ENCODE measurements at regions not wholly inside any gene's neighbourhood (a gene's known extent, or its start where the extent isn't known, plus 50 kb on each side); places are given as distances from the start of the nearest gene placed in this dataset.

DNA sequence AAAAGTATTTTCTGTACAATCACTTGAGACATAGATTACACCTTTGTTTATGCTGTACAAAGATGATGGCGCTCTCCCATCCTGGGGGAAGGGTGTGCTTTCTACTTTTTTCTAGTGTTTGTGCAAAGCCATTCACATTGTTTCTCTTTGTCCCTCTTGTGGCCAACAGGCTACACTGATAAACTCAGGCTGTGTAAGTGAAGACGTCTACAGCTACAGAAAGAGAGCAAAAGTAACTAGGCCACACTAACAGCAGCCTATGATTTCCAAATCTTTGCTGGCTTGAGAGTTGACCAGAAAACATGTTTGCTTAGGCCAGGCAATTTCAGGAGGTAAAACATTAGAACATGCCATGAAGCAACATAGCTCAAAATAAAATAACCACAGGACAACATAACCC, 75.1 kb downstream of the FOXB1 start:
- intact Hi-C loops (cut with micrococcal nuclease): no loop called here

DNA sequence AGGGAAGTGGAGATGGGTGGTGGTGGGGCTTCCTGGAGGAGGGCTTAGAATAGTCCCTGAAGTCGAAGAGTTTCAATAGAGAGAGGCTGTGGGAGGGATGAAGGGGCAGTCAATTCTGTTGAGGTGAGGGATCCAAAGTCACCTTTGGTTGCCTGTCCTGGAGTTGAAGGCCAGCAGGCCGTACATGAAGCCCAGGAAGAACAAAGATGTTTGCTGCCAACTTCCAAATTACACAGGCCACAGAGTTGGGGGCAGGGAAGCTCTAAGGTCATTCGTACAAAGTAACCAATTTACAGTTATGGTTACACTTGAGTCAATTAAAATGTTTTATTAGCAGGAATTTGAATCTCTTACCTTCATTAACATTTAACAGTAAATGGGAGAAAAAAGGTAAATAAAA, 77.9 kb downstream of the FOXB1 start:
- intact Hi-C loops (cut with micrococcal nuclease): no loop called here
- DNase-seq (ENCODE audit: low spot score): no peak
- Mint-ChIP-seq H3K4me3 (ENCODE audit: low read depth) (no peak overlapping the region), H3K36me3 (ENCODE audit: low read depth) (no peaks in the 10 kb centered on the region), H3K27me3 (ENCODE audit: low read depth) (no peaks in the 10 kb centered on the region), H3K9me3 (no peaks in the 10 kb centered on the region), H3K27ac (no peak overlapping the region), H3K4me1 (ENCODE audit: low read depth) (peaks cover 27% of the 10 kb centered on the region)

More for the DNA sequence above, 75.1 kb downstream of the FOXB1 start:
- Mint-ChIP-seq H3K4me3 (ENCODE audit: low read depth) (no peak overlapping the region), H3K4me1 (ENCODE audit: low read depth) (peaks cover 43% of the 10 kb centered on the region), H3K27ac (peak overlapping the region; percentile 53), H3K36me3 (ENCODE audit: low read depth) (no peaks in the 10 kb centered on the region), H3K9me3 (no peaks in the 10 kb centered on the region), H3K27me3 (ENCODE audit: low read depth) (no peaks in the 10 kb centered on the region)
- no peak for DNase-seq (ENCODE audit: low spot score)

DNA sequence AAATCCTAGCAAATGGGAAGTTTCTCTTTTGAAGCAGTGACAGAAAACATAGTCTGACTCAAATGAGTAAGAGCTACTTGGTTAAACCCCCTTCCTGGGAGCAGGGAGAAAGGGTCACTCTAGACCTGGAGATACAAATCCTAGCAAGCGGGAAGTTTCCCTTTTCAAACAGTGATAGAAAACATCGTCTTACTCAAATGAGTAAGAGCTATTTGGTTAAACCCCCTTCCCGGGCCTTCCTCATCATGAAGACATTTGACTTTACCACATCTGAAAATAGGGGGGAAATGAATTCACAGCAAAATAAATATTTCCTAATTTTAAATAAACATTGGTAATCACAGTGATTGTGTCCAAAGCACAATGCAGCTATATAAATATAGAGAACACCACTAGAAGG, 79.2 kb downstream of the FOXB1 start:
- intact Hi-C loops (cut with micrococcal nuclease): no loop called here
- no peak overlapping the region for H3K27ac Mint-ChIP-seq
- DNase-seq (ENCODE audit: low spot score): no peak
- H3K27me3 Mint-ChIP-seq (ENCODE audit: low read depth): no peaks in the 10 kb centered on the region
- no peaks in the 10 kb centered on the region for H3K9me3 Mint-ChIP-seq
- H3K36me3 Mint-ChIP-seq (ENCODE audit: low read depth): no peaks in the 10 kb centered on the region
- peaks cover 17% of the 10 kb centered on the region for H3K4me1 Mint-ChIP-seq (ENCODE audit: low read depth)
- no peak overlapping the region for H3K4me3 Mint-ChIP-seq (ENCODE audit: low read depth)

DNA sequence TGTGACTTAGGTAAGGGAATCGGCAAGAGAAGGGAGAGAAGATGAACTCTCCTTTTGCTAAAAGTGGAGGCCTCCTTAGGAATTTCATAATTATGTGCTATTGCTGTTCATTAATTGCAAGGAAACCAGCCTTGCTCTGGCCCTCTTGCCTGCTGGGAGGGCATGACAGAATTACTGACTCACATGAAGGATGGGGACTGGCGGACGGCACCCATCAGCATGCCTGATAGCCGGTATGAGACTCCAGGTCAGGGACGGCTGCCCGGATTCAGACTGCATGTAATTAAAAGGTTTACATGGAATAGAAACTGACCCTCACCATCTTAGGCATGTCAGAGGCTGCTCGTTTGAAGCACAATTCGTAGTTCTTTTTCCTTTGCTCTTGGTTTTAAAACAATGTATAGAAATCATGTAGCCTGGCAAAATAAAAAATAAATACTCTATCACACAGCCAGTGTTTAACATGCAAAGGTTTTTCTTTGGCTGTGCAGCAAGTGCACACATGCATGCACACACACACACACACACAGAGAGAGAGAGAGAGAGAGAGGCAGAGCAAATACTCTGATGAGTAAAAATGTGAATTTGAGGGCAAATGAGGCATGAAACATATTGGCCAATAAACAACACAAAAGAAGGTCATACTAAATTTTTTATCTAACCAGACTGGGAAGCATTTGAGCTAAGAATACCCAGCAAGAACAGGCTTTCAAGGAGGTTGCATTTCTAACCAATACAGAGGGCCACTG, 82.7 kb downstream of the FOXB1 start:
- Mint-ChIP-seq H3K4me1 (ENCODE audit: low read depth) (peaks cover 13% of the 10 kb centered on the region), H3K36me3 (ENCODE audit: low read depth) (no peaks in the 10 kb centered on the region), H3K27me3 (ENCODE audit: low read depth) (peaks cover 6% of the 10 kb centered on the region), H3K9me3 (no peaks in the 10 kb centered on the region), H3K4me3 (ENCODE audit: low read depth) (no peak overlapping the region), H3K27ac (no peak overlapping the region)
- DNase-seq (ENCODE audit: low spot score): no peak
- intact Hi-C loops (cut with micrococcal nuclease): no loop called here

DNA sequence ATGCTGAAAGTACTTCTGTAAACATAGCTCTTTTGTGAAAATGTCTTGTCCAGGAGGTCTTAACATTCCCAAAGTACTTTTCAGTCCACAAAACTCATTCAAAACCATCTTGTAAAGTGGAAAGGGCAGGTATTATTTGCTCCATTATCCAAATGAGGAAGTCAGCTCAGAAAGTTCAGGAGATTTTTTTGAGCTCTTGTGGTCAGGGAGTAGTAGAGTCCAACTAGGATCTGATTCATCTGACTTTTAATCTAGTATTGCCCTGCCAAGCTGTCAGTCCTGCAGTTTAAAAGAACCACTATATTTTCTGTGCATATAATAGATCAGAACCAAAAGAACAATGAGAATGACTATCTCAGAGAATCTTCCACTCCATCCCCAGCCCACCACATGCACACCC, 83.5 kb downstream of the FOXB1 start:
- H3K27me3 Mint-ChIP-seq (ENCODE audit: low read depth): peaks cover 9% of the 10 kb centered on the region
- H3K4me3 Mint-ChIP-seq (ENCODE audit: low read depth): no peak overlapping the region
- intact Hi-C loops (cut with micrococcal nuclease): no loop called here
- H3K9me3 Mint-ChIP-seq: no peaks in the 10 kb centered on the region
- no peak overlapping the region for H3K27ac Mint-ChIP-seq
- H3K36me3 Mint-ChIP-seq (ENCODE audit: low read depth): no peaks in the 10 kb centered on the region
- DNase-seq (ENCODE audit: low spot score): no peak
- peaks cover 13% of the 10 kb centered on the region for H3K4me1 Mint-ChIP-seq (ENCODE audit: low read depth)

DNA sequence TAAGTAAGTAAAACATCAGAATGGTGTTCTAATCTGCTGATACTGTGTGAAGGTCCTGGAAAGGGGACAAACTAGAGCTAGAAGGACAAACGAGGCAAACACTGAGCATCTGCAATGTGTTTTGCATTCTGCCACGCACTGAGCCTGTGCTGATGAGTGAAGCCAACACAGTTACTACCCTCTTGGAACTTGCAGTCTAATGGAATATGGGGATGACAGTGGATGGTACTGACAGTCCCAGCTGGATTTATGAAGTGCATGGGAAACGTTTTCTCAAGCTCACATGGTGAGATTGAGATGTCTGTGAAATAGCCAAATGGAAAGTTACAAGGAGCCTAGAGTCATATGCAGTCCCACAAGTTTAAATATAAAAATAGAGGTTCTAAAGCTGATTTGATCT, 86.6 kb downstream of the FOXB1 start:
- Mint-ChIP-seq H3K4me3 (ENCODE audit: low read depth) (no peak overlapping the region), H3K4me1 (ENCODE audit: low read depth) (peaks cover 8% of the 10 kb centered on the region), H3K27ac (no peak overlapping the region), H3K36me3 (ENCODE audit: low read depth) (no peaks in the 10 kb centered on the region), H3K27me3 (ENCODE audit: low read depth) (peaks cover 9% of the 10 kb centered on the region), H3K9me3 (no peaks in the 10 kb centered on the region)
- DNase-seq (ENCODE audit: low spot score): no peak
- intact Hi-C loops (cut with micrococcal nuclease): no loop called here

DNA sequence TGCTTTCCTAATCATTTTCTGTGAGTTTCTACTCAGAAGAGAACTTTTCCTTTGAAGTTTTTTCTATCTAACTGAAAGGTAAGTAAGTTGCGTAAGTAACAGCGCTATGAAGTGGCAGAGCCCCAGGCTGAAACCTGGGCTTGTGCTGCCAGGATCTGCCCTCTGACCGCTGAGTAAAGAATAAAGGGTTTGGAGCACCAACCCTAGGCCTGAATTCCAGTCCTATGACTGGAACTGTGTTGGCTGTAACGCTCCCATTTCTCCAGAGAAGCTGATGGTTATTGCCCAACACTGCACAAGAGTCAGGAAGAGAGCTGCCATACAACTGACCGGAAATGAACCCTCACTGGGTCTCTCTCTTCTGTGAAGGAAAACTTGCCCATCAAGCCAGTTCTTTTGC, 87.0 kb downstream of the FOXB1 start:
- no peaks in the 10 kb centered on the region for H3K9me3 Mint-ChIP-seq
- H3K36me3 Mint-ChIP-seq (ENCODE audit: low read depth): no peaks in the 10 kb centered on the region
- H3K4me3 Mint-ChIP-seq (ENCODE audit: low read depth): no peak overlapping the region
- H3K4me1 Mint-ChIP-seq (ENCODE audit: low read depth): peaks cover 5% of the 10 kb centered on the region
- H3K27ac Mint-ChIP-seq: no peak overlapping the region
- H3K27me3 Mint-ChIP-seq (ENCODE audit: low read depth): peaks cover 9% of the 10 kb centered on the region
- intact Hi-C loops (cut with micrococcal nuclease): no loop called here
- no peak for DNase-seq (ENCODE audit: low spot score)

DNA sequence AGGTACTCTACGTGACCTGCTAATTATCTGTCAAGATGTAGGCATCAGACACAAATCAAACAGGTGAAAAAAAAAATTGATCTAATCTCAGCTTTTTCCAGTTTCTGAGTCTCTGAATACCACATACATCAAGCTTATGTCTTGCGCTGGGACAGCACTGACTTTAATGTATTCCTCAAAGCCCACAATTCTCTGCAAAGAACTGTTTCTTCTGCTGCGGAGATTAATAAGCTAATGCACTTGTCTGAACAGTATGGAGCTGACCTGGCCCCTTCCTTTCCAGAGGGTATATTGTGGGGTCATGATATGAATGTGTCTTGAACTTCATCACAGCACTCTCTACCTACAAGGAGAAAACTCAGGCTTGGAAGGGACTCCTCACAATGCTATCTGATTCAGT, 87.8 kb downstream of the FOXB1 start:
- intact Hi-C loops (cut with micrococcal nuclease): no loop called here
- peaks cover 6% of the 10 kb centered on the region for H3K9me3 Mint-ChIP-seq
- H3K27me3 Mint-ChIP-seq (ENCODE audit: low read depth): peaks cover 9% of the 10 kb centered on the region
- no peak overlapping the region for H3K4me3 Mint-ChIP-seq (ENCODE audit: low read depth)
- H3K27ac Mint-ChIP-seq: no peak overlapping the region
- no peak for DNase-seq (ENCODE audit: low spot score)
- H3K4me1 Mint-ChIP-seq (ENCODE audit: low read depth): peaks cover 4% of the 10 kb centered on the region
- no peaks in the 10 kb centered on the region for H3K36me3 Mint-ChIP-seq (ENCODE audit: low read depth)

DNA sequence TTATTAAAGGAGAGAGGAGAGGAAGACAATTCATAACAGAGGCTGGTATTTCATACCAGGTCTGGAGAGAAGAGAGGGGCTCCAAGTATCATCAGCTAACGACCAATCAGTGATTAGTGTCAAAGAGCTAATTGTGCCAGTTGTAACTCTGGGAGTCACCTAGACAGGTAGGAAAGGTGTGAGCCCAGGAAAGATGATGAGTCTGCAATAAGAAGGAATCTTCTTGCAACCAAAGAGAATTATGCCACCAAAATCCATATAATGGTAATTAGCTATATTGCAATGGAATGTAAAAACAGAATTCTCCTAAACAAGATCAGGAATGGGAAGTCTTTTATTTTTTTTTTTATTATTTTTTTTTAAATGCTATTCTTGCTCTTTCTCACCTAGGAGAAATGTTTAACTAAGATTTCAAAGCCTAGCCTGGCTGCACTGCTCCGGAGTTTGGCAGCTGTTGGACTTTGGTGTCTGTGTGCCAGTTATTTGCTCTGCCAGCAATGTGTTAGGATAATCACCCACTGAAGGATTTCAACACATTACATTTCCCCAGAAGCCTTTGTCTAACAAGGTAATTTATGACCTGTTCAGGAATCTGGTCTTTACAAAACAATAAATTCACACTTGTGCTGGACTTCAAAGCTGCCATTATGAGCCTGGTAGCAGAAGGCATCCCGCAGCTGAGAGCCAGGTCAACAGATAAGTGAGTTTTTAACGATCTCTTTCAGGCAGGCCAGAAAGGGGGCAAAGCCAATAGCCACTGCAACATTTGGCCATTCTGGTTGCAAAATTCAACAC, 89.4 kb downstream of the FOXB1 start:
- Mint-ChIP-seq H3K4me3 (ENCODE audit: low read depth) (no peak overlapping the region), H3K9me3 (peaks cover 12% of the 10 kb centered on the region), H3K4me1 (ENCODE audit: low read depth) (peaks cover 3% of the 10 kb centered on the region), H3K27ac (no peak overlapping the region), H3K27me3 (ENCODE audit: low read depth) (peaks cover 9% of the 10 kb centered on the region), H3K36me3 (ENCODE audit: low read depth) (peaks cover 5% of the 10 kb centered on the region)
- no peak for DNase-seq (ENCODE audit: low spot score)
- intact Hi-C loops (cut with micrococcal nuclease): no loop called here

DNA sequence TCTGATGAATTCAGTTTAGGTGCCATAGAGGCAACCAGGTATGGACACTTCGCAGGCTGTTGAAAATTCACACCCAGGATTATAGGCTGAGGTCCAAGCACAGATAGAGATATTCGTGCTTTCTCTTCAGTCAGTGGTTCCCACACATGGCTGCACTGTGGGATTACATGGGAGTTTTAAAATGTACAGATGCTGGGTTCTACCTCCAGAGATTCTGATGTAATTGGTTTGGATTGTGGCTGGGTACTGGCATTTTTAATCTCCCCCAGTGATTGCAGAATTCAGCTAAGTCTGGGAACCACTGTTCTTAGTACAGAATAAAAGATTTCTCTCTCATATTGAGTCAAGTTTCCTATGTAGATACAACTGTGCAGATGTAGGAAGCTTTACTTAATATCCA, 91.6 kb downstream of the FOXB1 start:
- peaks cover 12% of the 10 kb centered on the region for H3K9me3 Mint-ChIP-seq
- intact Hi-C loops (cut with micrococcal nuclease): no loop called here
- H3K27ac Mint-ChIP-seq: no peak overlapping the region

DNA sequence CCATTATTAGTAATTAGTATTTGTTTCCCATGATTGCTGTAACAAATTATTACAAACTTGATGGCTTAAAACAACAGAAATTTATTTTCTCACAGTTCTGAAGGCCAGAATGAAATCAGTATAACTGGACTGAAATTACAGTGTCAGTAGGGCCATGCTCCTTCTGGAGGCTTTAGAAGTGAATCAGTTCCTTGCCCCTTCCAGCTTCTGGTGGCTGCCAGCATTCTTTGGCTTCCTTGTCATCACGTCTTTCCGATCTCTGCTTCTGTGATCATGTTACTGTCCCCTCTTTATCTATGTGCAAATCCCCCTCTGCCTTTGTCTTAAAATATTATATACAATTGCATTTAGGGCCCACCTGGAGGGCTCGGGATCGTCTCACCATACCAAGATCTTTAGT, 92.0 kb downstream of the FOXB1 start:
- Mint-ChIP-seq H3K4me3 (ENCODE audit: low read depth) (no peak overlapping the region), H3K27me3 (ENCODE audit: low read depth) (peaks cover 9% of the 10 kb centered on the region), H3K9me3 (peaks cover 12% of the 10 kb centered on the region), H3K27ac (no peak overlapping the region), H3K4me1 (ENCODE audit: low read depth) (peaks cover 6% of the 10 kb centered on the region), H3K36me3 (ENCODE audit: low read depth) (peaks cover 5% of the 10 kb centered on the region)
- intact Hi-C loops (cut with micrococcal nuclease): no loop called here
- no peak for DNase-seq (ENCODE audit: low spot score)

More for the DNA sequence above, 91.6 kb downstream of the FOXB1 start:
- DNase-seq (ENCODE audit: low spot score): no peak
- peaks cover 6% of the 10 kb centered on the region for H3K4me1 Mint-ChIP-seq (ENCODE audit: low read depth)
- H3K4me3 Mint-ChIP-seq (ENCODE audit: low read depth): no peak overlapping the region
- H3K36me3 Mint-ChIP-seq (ENCODE audit: low read depth): peaks cover 5% of the 10 kb centered on the region
- peaks cover 9% of the 10 kb centered on the region for H3K27me3 Mint-ChIP-seq (ENCODE audit: low read depth)

DNA sequence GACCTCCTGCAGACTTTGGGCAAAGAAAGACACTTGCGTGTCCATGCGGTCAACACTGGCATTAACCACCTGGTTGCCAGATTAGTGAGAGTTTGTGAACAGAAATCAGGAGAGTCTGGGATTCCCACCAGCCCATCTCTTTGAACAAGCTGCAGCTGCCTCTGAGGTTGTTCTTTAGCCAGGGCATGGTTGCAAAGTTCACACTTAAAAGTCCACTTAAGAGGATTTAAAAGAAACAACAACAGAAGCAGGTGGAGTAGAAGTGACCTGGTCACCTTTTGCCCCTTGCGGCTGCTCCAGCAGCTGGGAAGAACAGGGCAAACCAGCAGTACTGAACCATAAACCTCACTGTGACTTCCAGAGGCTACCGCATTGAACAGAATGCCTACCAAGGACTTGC, 97.3 kb downstream of the FOXB1 start:
- peaks cover 5% of the 10 kb centered on the region for H3K36me3 Mint-ChIP-seq (ENCODE audit: low read depth)
- peaks cover 6% of the 10 kb centered on the region for H3K4me1 Mint-ChIP-seq (ENCODE audit: low read depth)
- no peak overlapping the region for H3K4me3 Mint-ChIP-seq (ENCODE audit: low read depth)
- no peak for DNase-seq (ENCODE audit: low spot score)
- peaks cover 14% of the 10 kb centered on the region for H3K9me3 Mint-ChIP-seq
- no peak overlapping the region for H3K27ac Mint-ChIP-seq
- no peaks in the 10 kb centered on the region for H3K27me3 Mint-ChIP-seq (ENCODE audit: low read depth)
- intact Hi-C loops (cut with micrococcal nuclease): no loop called here

DNA sequence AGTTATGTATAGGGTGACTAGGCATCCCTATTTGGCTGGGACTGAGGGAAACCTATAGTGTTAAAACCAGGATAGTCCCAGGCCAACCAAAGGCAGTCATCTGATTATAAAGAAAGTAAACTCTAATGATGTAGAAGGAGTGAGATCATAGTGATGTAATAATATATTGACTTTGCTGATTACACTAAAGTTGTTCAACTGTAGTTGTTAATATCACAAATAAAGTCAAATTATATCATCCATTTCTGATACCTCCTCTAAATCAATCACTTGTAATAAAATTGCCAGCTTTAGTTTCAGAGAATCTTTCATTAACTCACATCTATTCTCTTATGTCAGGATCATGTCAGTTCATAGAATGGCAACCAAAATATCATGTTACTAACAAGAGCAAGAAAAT, 98.6 kb downstream of the FOXB1 start:
- H3K36me3 Mint-ChIP-seq (ENCODE audit: low read depth): peaks cover 7% of the 10 kb centered on the region
- DNase-seq (ENCODE audit: low spot score): no peak
- intact Hi-C loops (cut with micrococcal nuclease): no loop called here
- H3K27me3 Mint-ChIP-seq (ENCODE audit: low read depth): no peaks in the 10 kb centered on the region
- H3K4me1 Mint-ChIP-seq (ENCODE audit: low read depth): peaks cover 7% of the 10 kb centered on the region
- H3K27ac Mint-ChIP-seq: no peak overlapping the region
- H3K4me3 Mint-ChIP-seq (ENCODE audit: low read depth): no peak overlapping the region
- peaks cover 16% of the 10 kb centered on the region for H3K9me3 Mint-ChIP-seq

Data from activated T-helper 2 cell treated with anti-CD3 and anti-CD28 coated beads, Interferon-gamma antibody, Interleukin-2, Interleukin-4, amounts not matched to agents 10 μg/mL and 5 μg/mL and 100 μg/mL, durations not matched to agents 14 hours and 24 hours and 36 hours (primary cell).